AG20443 (cell line): ENCODE measurements at regions not wholly inside any gene's neighbourhood (a gene's known extent, or its start where the extent isn't known, plus 50 kb on each side); places are given as distances from the start of the nearest gene placed in this dataset.

Experiments used
- DNase-seq: peaks from one replicate; pipeline ENCODE4 v3.0.0; 2012; ENCODE audit warnings: low spot score, mixed read lengths

DNA sequence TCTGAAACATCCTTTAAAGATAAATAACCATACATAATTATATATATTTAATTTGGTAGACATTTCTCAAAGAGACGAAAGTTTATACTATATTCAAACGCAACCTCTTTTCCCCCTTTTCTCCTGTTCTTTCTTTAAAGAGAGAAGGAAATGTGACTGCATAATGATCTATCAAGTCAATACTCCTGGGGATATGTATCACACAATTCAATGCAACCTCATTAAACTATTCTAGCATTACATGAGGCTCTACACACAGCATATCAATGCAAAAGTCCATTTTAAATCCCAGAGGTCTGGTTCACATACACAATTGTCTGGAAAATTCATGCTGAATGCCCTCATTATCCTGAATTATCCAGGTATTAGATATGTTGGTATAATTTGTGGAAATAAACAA lies 330.7 kb downstream of the LMX1A start:
- DNase-seq: no peak

DNA sequence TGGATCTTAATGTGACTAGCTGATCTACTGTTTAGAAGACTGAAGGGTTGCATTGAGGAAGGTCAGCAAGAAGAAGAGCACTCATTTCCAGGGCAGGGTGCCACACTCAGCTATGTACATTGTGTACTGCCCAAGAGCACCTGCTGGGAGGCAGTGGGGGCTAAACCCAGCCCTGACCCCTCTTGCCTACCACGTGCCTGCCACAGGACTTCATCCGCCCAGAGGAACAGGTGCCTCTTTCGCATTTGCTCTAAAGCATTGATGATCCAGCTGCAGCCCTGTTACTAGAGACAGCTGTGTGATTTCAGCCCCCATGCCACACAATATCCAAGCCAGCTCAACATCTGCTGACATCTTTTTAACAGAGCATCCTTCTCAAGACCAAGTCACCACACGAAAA lies 341.8 kb downstream of the LMX1A start:
- DNase-seq: no peak

DNA sequence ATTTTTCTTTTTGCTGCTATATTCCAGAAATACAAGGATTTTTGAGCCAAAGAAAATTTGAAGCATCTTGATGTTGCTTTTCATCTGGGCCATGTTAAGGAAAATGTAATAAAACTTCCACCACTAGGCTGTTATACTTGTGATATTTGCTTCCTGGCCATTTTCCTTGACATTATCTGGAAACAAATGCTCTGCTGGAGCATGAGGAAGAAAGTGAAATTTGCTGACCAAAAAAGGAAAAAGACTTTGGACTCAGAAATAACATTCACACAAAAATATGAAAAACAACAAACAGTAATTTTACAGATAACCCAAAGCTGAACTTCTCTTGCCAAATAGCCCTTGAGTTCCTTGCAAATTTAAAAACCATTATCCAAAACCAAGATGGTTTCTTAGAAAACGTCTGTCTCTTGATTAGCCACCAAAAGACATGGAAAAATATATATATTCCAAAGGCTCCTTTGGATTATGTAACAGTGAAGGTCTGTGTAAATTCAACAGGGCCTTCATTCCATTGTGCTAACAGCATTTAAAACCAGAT lies 344.5 kb downstream of the LMX1A start:
- no peak for DNase-seq

DNA sequence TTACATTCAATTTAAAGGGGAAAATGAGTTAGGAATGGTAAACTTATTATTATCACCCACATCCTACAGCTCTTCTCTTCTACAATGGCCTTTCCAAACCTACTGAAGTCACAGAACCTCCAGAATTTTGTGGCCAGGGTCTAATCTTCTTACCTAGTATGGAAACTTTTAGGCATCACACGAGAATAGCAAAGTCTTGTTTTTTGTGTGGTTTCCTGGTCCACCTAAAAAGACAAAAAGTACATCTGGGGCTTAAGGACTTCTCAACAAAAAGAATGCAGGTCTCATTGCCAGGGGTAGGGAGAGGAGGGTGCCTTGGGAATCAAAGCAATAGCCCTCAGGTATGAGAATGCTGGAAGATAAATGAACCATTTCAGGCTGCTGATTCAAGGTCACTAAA lies 345.3 kb downstream of the LMX1A start:
- no peak for DNase-seq

DNA sequence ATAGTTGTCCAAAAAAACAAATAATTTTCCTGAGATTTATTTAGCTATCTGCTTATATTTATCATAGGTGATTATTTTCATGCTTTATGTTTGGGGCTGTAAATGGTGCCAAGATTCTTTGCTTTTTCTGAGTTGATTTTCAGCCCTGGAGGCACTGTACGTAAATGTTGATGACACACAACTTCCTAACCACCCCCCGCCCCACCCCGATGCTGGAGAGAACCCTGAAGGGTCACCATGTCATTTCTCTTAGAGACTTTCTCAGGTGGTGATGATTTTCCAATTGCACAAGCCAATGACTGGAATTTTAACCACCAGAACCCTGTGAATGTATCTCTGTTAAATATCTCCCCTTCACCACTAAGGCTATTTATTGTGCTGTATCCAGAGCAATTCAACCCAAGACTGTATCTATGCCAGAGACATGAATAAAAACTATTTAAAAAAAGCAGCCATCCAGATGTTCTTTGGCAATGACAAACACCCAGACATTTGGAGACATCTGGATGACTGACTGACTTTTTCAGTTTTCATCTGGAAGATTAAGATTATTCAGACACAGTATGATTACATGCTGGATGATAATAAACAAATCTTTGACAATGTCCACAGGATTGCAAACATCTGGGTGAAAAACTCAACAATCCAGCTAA lies 346.0 kb downstream of the LMX1A start:
- DNase-seq: no peak

DNA sequence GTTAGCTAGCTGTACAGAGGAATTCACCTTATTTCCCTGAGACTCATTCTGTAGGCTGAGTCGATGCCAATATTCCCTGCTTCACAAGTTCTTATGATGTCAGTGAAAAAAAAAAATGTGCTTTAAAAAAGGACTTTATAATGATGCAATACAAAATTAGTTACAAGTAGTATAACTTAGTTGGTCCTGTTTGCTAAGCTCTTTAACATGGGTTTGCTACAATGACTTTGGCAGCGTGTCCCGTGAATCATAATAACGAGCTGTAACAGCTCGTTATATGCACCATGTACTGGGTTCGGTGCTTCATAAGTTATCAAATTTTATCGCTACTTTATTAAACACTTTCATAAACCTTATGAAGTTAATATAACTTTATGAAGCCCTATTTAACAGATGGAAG lies 349.7 kb downstream of the LMX1A start:
- no peak for DNase-seq

DNA sequence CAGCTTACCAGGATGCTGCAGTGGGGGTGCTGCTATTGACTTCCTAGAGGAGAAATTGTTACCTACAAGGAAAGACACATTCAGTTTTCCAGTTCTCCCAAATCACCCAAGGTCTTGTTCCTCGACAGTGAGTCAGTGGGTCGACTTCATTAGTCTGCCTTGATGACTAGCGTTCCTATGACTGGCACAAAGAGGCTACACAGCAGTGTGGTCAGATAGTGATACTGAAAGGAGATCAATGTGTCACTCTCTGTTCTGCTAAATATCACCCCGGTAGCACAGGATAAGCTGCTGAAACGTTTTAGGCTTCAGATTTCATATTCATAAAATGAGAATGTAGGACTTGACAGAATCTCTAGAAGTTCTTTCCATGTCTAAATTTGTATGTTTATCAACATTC lies 357.4 kb downstream of the LMX1A start:
- no peak for DNase-seq

DNA sequence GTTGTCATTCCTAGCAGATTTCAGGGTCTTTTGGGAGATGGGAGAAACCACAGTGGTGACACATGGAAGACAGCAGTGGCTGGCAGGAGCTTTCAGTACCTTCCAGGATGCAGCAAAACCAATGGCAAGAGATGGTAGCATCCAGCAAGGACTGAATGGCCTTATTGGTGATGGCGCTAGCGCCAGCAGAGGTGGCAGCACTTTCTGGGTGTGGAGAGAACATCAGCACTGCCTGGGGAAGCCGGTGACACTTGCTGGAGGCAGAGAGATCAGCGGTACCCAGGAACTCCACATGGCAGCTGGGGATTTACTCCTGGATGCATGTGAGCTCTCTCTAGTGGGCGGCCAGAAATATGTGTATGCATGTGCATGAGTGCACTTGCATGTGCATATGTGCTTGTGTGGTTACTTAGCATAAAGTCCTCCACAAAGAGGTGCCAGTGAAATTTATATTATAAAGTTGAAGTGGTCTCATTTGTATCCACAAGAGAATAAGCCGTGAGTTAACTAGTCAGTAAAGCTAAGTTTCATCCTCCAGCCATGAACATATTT lies 364.7 kb downstream of the LMX1A start:
- no peak for DNase-seq

DNA sequence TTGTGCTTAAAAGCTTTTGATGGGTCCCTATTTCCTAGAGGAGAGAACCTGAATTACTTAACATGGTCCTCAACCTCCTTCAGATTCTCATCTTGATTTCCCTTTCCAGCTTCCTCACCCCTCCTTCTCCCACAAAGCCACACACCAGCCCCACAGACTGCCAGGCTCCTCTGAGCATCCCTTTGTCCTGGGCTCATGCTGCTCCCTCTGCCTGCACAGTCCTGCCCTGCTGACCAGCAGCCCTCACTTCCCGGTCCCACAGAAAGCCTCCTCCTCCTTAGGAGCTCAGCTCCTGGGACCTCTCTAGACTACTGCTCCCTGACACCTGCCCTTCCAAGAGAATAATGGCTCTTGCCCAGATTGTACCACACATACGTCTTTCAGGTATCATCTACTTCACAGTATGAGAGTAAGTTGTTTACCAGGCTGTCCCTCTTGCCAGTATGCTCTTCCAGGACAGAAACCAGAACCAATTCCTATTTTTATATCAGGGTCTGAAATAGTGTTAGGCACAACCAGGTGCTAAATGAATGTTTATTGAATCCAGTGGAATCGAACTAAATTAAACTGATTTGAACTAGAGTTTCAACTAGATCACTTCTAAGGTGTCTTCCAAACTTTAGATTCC lies 373.4 kb downstream of the LMX1A start:
- no peak for DNase-seq

DNA sequence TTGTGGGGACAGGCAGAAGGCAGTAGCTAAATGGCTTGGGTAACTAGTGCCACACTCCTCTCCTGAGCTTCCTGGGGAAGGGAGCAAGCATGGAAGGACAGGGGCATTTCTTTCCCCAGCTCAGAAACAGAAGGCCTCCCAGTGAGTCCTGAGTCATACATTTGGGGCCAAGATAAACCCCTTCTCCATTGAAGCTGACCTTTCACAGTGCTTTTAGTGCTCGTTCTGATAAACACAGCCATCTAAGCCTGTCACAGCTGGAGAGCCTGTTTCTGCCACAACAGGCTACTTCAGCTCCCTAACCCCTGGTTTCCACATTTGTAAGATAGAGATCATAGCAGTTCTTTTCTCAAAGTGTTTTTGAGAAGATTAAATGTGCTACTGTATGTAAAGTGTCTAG lies 374.0 kb downstream of the LMX1A start:
- DNase-seq: no peak

DNA sequence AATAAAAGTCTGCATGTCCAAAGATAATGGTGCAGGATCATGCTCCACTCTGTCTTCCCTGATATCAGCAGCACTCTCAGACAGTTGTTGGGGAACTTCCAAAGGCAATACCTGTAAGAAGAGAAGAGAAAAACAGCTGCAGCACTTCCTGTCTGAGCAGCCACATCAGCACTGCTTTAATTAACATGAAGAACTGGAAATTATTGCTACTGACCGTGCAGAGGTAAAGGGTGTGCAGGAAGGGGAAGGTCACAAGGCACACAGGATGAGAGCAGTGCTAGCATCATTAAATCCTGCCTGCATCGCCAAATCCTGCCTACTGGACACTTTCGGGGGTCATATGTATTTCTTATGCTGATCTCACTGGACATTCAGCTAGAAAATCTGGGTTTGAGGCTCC lies 379.0 kb downstream of the LMX1A start:
- DNase-seq: no peak

DNA sequence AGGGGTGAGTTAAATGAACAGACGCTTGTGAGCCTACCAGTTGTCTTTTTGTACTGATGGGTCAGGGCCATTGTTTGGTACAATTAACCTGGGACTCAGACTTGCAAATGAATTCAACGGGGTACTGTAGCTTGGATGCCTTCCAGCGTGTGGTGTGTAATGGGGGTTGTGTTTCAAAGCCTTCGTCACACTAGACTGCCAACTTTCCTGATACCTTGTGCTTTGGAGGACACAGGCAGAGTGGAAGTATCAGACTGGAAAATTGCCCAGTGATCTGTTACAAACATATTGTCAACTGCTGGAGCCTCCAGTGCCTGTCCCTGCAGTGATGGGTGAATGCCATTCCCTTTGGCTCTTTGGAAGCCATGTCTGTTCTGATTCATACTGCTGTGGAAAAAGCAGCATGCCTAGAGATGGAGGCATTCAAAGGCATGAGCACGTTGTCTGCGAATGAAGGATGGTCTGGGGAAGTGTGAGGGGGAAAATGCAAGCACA lies 384.5 kb downstream of the LMX1A start:
- no peak for DNase-seq

DNA sequence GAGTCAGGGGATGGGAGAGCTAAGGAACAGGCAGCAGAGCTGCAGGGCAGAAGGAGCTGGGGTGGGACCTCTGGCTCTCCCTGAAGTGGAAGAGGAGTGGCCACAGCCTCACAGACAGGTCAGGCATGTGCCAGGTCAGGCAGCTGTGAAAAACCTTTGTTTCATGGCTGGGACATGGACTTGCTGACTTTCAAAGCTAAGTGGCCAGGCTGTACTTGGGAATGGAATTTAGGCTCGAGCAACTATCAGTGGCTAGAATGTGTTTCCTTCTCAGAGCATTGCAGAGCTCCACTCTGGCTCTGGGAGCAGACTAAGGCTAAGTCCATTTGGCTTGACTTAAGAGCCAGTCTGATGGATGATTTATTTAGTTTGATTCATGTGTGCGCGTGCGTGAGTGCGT lies 385.1 kb downstream of the LMX1A start:
- no peak for DNase-seq

DNA sequence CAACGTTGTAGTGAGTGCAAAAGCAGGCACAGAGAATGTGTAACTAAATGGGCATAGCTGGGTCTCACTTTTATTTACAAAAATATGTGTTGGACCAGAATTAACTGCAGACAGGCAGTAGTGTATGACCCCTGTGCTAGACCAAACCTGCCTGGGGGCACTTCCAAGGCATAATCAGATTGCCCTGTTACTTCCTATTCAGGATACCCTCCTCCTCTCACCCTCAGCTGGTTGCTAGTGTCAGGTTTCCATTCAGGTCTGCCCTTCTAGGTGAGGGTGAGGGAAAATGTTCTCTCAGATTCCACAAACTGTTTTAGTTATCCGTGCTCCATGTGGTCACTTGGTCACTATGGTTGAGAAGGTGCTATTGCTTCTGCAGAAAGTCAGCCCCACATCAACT lies 387.3 kb downstream of the LMX1A start:
- no peak for DNase-seq

DNA sequence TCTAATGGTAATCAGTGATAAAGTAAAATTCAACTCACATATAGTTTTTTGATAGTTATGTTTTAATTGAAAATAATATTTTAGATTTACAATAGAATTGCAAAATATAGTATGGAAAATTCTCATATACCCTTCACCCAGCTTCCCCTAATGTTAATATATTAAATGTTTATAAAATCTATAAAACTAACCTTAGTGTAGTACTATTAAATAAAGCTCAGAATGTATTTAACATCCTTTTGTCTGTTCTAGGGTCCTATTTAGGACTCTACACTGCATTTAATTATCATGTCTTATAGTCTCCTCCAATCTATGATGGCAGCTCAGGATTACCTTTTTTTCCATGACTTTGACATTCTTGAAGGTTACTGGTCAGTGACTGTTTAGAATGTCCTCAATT lies 389.2 kb downstream of the LMX1A start:
- no peak for DNase-seq

DNA sequence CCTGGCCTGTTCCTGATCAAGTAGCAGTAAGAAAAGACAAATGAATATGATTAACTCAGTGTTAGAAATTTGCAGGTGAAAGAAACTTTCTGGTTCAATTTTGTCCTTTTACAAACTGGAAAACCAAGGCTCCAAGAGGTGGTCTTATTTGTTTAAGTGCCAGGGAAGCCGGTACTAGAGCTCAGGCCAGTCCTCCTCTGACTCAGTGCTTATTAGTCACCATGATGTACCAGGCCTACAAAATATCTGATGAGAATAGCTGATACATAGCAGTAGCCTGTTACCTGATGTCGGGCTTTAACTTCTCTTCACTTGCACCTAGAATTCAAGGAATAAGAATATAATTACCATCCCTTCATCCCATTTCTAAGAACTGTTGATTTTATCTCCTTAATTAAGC lies 394.8 kb downstream of the LMX1A start:
- no peak for DNase-seq

DNA sequence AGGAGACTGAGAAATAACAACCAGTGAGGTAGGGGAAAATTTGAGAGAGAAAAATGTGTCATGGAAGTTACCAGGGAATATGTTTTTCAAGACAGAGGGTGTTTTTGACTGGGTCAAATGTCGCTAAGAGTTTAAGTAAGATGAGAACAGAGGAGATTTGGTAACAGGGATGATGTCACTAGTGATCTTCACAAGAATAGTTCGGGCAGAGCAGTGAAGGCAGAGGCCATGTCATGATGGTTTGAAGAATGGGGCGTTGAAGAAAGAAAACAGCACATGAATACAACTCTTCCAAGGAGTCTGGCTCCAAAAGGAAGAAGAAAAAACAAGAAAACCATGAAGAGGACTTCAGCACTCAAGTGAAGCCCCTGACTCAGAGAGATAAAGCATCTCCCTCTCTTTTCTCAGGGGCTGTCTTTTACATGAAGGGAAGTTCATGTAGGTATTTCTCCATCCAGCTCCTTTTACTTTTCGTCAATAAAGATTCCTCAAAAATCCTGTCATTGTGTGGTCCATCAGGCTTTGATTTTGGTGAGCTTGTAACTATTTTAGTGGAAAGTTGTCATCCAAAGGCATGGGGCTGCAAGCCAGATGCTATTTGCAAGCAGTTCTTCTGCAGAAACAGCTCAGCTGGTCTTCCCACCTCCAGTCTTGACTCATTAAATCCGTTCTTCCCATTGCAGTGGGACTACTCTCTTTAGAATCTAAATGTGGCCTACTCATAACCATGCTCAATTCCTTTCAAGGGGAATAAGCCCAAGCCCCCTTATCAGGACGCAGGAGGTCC lies 397.3 kb downstream of the LMX1A start:
- DNase-seq: no peak

DNA sequence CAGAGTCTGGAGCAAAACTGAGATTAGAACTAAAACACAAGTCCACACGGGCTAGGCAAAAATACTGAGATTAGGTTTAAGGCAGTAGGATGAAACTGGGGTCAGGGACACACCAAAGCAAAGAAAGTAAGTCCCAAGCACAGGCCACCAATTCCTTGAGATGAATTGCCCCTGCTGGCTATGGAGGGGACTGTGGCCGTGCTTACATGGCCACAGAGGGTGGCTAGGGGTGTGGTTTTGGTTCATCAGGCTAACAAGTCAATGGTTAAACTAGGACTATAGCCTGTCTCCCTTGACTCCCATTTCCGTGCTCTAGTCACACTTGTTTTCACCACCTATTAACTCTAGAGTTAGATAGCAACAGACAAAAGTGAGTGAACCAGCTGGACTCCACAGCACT lies 394.8 kb downstream of the PBX1 start:
- DNase-seq: no peak

DNA sequence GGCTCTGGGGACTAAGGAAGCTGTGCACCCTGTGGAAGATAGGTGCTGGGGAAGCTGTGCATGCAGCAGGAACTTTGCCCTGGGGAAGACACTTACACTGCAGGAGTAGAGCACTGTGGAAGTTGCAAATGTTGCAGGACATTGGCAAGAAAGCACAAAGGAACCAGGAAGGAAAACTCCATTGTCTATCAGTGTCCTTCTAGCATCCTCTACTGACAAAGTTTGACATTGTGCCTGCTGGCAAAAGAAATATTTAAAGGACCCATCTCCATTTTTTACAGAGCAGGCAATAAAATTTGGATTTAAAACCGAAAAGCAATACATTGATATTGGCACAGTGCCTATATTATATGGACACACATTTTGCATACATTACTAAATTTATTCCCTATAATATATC lies 394.1 kb downstream of the PBX1 start:
- DNase-seq: no peak

DNA sequence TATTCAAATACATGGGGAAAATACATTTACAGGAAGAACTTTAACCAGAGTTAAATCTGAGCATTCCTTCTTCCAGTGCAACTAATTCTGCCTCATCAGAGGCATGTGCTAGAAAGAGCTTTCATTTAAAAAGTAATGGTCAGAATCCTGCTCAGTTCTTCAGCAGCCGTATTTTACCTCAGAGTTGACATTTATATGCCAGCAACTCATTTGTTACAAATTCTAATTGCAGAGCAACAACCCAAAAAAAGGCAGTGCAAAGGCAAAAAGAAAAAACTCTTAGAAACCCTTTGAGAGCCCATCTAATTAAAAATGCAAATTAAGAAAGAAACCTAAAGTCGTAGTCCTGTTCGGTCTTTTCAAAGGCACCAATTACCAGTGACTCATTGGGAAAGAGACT lies 392.5 kb downstream of the PBX1 start:
- no peak for DNase-seq

DNA sequence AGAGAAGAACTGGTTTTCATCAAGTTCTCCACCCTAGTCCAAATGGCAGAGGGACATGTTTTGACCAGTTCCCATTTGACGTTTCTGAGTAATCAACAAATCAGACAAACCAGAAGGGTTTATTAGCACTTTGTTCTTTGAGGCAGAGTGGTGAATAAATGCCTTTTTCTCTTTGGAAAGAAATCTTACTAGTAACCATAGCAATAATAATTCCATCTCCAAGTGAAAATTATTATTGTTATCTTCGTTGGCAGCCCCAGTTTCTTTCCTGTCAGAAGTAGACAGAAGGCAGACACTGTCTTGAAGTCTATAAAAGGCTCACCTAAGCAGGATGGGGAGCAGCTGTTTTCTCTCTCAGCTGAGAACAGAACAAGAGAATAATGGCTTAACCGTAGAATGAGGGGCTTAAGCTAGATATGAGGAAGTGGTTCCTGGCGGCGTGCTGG lies 391.6 kb downstream of the PBX1 start:
- DNase-seq: no peak

DNA sequence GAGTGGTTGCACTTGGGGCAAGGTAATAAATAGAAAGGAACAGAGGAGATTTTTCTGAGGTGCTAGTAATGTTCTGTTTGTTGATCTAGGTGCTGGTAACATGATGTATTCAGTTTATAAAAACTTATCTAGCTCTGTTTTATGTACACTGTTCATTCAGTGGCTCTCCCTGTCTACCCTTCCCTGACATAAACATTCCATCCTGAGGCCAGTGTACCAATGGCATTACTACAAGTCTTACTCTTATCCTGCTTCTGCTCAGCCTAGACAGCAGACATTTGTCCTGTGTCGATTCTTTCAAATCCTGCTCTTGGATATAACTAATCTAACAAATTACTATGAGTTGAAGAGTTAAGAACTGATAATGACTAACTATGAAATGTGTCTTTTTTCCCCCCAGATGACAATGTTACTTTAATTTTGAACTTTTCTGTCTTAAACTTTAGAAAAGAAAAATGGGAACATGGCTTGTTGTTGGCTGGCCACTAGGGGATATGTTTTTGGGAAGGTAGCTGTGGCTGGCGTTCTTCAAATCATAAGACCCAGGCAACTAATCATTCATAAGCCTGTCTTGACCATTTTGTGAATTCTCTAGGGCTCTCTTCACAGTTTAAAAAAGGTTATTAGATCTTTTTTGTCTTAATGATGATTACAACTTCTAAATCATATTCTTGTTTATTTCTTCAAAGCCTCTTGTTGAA lies 390.9 kb downstream of the PBX1 start:
- DNase-seq: no peak
